GM04504 (cell line): ENCODE measurements at regions not wholly inside any gene's neighbourhood (a gene's known extent, or its start where the extent isn't known, plus 50 kb on each side); places are given as distances from the start of the nearest gene placed in this dataset.

Experiments used
- DNase-seq: peaks from one replicate; pipeline ENCODE4 v3.0.0-alpha.2; 2012; ENCODE audit warnings: low read depth

DNA sequence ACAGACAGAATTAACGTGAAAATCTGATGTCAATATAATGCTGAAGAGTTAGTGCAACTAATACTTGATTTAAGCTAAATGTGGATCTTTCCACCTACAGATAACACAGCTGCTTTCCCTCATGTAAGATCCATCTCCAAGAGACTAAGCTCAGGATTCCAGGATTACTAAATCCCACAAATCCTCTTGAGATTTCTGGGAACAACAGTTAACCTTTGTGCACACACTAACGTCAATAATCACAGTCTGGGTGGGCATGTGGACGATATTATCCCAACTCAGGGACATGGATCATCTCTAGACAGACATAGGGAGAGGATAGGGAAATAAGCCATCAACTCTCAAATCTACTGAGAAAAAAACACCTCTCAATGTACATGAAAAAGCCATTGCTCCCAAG, 432.6 kb downstream of the SATB2 start:
- DNase-seq, result no peak

DNA sequence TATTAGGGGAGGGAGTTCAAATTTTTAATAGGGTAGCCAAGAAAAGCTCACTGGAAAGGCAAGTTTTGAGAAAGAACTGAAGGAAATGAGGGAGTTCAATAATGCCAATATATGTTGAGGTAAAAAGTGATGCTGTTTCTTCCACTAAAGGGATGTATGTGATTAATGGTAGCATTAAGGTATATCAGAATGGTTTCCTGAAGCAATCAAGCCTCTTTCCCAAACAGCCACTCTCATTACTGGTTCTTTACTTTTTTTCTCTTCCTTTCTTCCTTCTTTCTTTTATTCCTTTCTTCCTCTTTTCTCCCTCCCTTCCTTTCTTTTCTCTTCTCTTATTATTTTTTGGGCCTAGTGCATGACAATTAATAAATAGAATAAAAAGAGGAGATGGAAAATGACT, 433.5 kb downstream of the SATB2 start:
- DNase-seq, result no peak

- DNase-seq, result peak; percentile 27
Measured at GRCh38 chr2:199019898-199020507, 437.7 kb downstream of the SATB2 start.

DNA sequence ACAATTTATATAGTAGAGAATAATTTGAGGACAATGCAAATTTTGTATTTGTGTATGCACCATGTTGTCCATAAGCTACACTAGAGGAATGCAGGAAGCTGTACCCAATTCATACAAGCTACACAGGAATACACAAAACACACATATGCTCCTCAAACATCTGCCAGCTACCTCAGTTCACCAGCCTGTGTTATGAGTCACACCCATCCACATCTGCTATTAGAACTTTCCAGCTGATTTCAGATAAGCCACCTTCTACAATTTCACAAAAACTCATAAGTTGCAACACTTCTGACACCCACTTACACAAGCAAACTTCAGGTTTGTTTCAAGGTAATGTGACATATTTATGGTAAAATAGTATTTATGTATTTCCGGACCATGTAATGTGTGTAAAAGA, 438.9 kb downstream of the SATB2 start:
- peak; percentile 1 for DNase-seq

DNA sequence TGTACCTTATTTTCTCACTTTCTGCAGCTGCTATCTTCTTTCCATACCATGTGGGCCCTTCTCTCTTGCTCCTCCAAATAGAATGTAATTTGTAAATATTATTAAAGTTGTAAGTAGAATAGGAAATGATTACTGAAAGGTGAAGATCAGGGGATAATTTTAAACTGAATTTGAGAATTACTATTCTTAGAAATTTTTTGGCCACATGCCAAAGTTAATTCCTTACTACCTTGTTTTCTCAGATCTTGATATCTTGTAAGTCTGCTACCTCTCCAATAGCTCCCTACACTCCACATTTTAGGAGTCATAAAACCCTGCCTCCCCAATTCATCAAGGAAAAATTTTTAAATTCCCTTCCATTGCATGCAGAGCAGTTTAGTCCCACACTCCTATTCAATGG, 442.7 kb downstream of the SATB2 start:
- no peak for DNase-seq

DNA sequence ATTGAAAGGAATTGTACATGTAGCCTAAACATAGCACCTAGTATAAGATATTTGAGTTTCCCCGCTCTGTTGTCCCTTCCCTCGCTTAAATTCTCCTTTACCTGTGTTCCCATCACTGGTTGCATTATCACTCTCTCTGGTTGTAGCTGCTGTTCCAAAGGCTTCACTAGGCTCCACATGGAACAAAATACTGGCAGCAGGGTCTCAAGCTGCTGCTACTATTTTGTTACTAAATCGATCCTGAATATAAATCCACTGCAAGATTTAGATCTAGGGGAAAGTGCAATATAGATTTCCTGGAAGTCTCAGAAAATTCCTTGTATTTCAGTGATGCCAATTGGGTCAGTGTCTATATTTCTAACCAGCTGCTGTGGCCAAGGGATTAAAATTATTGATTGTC, 443.5 kb downstream of the SATB2 start:
- DNase-seq, result no peak

DNA sequence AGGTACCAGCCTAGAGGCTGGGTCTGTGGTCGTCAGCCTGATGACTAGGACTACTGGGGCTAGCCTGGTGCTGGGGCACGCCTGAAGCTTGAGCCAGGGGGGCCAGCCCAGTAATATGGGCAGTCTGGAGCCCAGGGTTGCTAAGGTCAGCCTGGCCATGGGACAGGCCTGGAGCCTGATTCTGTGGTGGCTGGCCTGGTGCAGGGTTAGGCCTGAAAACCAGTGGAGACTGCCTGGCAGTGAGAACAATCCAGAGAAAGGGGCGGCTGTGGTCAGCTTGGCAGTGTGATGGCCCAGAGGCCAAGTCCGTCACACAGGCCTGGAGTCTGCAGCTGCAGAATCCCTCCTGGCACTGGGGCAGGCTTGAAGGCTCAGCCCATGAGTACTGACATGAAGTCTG, 445.8 kb downstream of the SATB2 start:
- DNase-seq, result no peak

GRCh38 chr2:198994678-198995077, 463.1 kb downstream of the SATB2 start:
- DNase-seq, result no peak

DNA sequence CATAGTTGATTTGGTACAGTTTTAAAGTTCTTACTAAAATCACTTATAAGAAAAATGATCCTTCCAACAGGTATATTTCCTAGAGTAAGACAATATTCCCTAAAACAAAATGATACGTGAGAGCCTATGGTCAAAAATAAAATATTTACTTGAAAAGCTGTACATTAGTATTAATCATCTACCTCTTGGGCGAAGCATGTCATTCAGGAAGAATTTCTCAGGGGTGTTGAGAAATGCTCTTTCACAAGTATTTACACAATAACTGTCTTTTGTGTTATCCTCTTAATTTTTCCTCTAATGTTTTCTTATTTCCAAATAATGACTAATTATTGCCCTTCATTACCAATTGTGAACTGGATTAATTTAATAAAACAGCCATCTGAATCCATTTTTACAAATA, 466.3 kb downstream of the SATB2 start:
- DNase-seq, result no peak

DNA sequence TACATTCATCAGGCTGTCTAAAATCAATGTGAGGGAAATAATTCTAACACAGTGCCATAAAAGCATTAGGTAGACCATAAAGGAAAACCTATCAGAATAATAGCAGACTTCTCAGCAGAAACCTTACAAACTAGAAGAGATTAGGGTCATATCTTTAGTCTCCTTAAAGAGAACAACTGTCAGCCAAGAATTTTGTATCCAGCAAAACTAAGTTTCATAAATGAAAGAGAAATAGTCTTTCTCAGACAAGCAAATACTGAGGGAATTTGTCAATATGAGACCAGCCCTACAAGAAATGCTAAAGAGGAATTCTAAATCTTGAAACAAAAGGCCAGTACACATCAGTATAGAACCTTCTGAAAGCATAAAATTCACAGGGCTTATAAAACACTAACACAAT, 482.0 kb downstream of the SATB2 start:
- no peak for DNase-seq

DNA sequence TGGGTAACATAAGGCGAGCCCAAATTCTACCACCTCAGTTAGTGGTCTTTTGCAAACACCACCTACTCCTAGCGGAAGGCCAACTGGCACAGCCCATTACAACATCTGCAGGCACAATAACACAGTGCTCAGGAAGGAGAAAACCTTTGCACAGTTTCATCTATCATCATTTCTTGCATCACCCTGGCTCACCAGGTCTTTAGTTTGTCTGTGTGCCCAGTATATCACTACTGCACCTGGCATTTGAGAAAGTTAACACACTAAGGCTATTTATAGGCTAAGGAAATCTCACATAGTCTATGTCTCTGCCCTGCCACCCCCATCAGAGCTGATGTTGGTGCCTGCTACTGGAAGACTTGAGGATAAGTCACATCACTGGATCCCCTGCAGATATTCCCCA, 484.0 kb downstream of the SATB2 start:
- no peak for DNase-seq

DNA sequence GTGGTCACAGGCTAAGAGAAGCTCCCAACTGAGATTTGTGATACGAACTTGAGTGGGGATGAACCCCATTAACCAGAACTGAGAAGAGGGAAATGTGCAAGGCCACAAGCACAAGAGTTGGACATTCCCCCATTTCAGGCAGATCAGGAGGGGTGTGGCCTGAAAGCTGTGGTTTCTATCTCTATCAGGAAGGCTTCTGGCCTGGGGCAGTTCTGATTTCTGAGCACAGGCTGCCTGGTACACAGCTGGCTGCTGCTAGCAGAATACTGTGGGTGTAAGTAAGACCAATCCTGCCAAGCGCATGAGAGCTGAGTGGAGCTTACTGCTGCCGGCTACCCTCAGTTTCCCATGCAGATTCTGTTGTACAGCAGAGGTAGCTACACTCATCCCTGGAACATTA, 484.6 kb downstream of the SATB2 start:
- no peak for DNase-seq

GRCh38 chr2:198968545-198968944, 489.2 kb downstream of the SATB2 start:
- DNase-seq, result no peak

- no peak for DNase-seq
Measured at GRCh38 chr2:198966269-198966668, 491.5 kb downstream of the SATB2 start.

- no peak for DNase-seq
Measured at GRCh38 chr2:198961547-198961946, 496.2 kb downstream of the SATB2 start.

DNA sequence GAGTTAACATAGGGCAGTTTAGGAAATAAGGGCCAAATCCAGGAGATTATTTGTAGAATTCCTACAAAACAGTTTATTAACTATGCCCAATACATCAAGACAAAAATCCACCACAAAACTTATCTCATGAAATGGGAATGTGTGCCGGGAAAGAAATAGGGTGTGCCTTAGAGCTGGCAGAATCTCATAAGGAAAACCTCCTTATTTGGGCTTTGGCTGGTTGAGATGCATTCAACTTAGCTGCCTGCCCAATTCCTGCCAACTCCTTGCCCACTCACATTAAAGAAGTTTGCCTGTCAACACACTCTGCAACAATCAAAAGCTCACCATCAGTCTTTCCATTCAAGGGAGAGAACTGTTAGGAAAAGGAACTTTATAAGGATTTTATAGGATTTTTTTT, 500.6 kb downstream of the SATB2 start:
- no peak for DNase-seq

GRCh38 chr2:198953328-198953727, 504.4 kb downstream of the SATB2 start:
- DNase-seq, result no peak

DNA sequence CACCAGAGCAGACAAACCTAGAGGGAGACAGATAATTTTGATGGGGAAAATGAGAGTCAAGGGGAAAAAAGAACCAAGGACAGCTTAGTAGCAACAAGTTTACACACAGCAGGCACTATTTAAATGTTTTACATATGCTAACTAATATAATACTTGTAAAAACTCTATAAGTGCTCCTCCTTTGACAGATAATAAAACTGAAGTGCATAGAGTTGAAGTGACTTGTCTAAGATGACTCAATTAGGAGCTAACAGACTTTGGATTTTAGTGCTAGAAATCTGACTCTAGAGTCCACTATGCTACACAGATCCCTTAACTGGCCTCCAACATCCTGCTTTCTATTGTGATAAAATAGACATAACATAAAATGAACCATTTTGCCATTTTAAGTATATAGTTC, 506.9 kb downstream of the SATB2 start:
- no peak for DNase-seq

- no peak for DNase-seq
Measured at GRCh38 chr2:198945496-198945895, 512.2 kb downstream of the SATB2 start.

- no peak for DNase-seq
Measured at GRCh38 chr2:198930170-198930569, 527.6 kb downstream of the SATB2 start.

- DNase-seq, result no peak
Measured at GRCh38 chr2:198928026-198928425, 529.7 kb downstream of the SATB2 start.

GRCh38 chr2:198917926-198918720, 539.6 kb downstream of the SATB2 start:
- DNase-seq, result no peak

DNA sequence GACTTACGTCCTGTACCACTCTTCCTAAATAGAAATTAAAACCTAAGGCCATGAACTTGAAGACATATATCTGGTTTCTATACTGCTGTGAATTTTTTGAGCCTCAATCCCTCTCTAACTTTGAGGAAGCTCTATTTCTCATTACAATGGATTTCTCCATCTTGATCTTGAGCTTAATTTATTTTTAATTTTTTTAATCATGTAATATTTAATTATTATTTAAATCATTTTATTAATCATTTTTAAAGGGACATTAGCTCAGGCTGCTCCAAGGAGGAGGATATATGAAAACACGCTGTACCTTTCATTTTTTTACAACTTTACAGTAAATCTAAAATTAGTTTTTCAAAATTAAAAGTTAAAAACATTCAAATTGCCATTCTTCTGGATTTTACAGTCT, 540.5 kb downstream of the SATB2 start:
- no peak for DNase-seq

GRCh38 chr2:198916548-198917080, 541.1 kb downstream of the SATB2 start:
- no peak for DNase-seq
